ENCODE measurements at regions not wholly inside any gene's neighbourhood (a gene's known extent, or its start where the extent isn't known, plus 50 kb on each side); places are given as distances from the start of the nearest gene placed in this dataset.

- TF ChIP-seq POLR2A (IDR thresholded peaks at IDR 0.05): no peak
- TF ChIP-seq POLR2AphosphoS5 (IDR thresholded peaks at IDR 0.05; ENCODE audit: insufficient read depth in 1 of 2, low read depth in 1 of 2): no peak
- TF ChIP-seq, protein P1, sequence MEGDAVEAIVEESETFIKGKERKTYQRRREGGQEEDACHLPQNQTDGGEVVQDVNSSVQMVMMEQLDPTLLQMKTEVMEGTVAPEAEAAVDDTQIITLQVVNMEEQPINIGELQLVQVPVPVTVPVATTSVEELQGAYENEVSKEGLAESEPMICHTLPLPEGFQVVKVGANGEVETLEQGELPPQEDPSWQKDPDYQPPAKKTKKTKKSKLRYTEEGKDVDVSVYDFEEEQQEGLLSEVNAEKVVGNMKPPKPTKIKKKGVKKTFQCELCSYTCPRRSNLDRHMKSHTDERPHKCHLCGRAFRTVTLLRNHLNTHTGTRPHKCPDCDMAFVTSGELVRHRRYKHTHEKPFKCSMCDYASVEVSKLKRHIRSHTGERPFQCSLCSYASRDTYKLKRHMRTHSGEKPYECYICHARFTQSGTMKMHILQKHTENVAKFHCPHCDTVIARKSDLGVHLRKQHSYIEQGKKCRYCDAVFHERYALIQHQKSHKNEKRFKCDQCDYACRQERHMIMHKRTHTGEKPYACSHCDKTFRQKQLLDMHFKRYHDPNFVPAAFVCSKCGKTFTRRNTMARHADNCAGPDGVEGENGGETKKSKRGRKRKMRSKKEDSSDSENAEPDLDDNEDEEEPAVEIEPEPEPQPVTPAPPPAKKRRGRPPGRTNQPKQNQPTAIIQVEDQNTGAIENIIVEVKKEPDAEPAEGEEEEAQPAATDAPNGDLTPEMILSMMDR (IDR thresholded peaks at IDR 0.05): no peak
- Histone ChIP-seq H3K9me3 (no peaks in the 10 kb centered on the region), H3K4me3 (no peak overlapping the region), H3K27ac (no peak overlapping the region), H3K4me1 (no peaks in the 10 kb centered on the region), H3K36me3 (no peaks in the 10 kb centered on the region), H3K27me3 (no peaks in the 10 kb centered on the region)
- no peak for DNase-seq (ENCODE audit: extremely low spot score in 2 of 2)
- intact Hi-C loops (cut with DNase I): no loop called here
Measured at GRCh38 chr15:36234743-36235142, 344.7 kb upstream of the CDIN1 start.

DNA sequence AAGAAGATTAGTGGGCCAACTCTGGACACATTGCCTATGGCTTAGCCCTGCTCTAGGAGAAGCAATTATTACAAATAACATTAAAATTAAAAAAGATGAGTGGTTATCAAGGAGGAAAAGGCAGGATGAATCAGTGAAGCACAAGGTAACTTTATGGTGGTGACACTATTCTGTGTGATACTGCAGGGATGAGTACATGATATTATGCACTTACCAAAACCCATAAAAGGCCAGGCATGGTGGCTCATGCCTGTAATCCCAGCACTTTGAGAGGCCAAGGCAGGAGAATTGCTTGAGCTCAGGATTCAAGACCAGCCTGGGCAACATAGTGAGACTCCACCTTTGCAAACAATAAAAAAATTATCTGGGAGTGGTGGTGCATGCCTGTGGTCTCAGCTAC, 344.3 kb upstream of the CDIN1 start:
- TF ChIP-seq POLR2A (IDR thresholded peaks at IDR 0.05): no peak
- intact Hi-C loops (cut with DNase I): no loop called here
- Histone ChIP-seq H3K27ac (no peak overlapping the region), H3K36me3 (no peaks in the 10 kb centered on the region), H3K27me3 (no peaks in the 10 kb centered on the region), H3K9me3 (no peaks in the 10 kb centered on the region), H3K4me3 (no peak overlapping the region), H3K4me1 (no peaks in the 10 kb centered on the region)
- DNase-seq (ENCODE audit: extremely low spot score in 2 of 2): no peak

DNA sequence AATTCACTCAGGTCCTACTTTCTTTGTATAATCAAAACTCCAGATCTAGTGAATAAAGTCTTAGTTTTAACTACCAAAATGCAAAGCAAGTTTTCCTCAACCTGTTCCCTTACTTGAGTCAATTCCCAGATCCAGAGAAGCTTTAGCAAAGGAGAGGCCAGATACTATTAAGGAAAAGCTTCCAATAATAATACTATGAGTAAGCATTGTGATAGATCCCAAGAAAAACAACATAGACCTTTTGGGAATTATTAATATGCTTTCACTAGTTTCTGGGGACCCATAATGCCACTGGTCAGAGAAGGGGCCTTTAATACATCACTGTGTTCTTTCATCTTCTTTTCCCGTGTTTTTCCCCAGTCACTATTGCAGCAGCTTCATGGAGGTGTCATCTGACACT, 339.9 kb upstream of the CDIN1 start:
- DNase-seq (ENCODE audit: extremely low spot score in 2 of 2): no peak
- Histone ChIP-seq H3K27me3 (no peaks in the 10 kb centered on the region), H3K9me3 (no peaks in the 10 kb centered on the region), H3K36me3 (no peaks in the 10 kb centered on the region), H3K27ac (no peak overlapping the region), H3K4me3 (no peak overlapping the region), H3K4me1 (no peaks in the 10 kb centered on the region)
- TF ChIP-seq, protein P1 (IDR thresholded peaks at IDR 0.05): no peak
- TF ChIP-seq POLR2AphosphoS5 (IDR thresholded peaks at IDR 0.05; ENCODE audit: insufficient read depth in 1 of 2, low read depth in 1 of 2): no peak
- no peak for TF ChIP-seq POLR2A (IDR thresholded peaks at IDR 0.05)
- intact Hi-C loops (cut with DNase I): no loop called here

DNA sequence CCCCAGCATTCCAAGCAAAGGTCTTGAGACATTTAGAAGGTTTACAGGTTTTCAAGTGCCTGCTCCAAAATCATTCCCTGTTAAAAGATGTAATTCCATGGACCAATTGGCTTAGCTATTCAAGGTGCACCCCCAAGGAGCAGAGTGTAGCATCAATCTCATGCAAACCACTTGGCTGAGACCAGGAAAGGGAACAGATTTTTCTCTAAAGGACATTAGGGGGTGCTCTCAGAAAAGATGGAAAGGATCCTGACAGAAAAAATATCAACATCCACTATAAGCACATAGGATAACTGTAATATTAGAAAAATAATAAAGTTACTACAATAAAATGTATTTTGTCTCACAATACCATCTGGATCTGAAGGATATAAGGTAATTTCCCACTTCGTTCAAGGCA, 328.0 kb upstream of the CDIN1 start:
- Histone ChIP-seq H3K36me3 (no peaks in the 10 kb centered on the region), H3K27ac (no peak overlapping the region), H3K27me3 (no peaks in the 10 kb centered on the region), H3K4me1 (no peaks in the 10 kb centered on the region), H3K9me3 (no peaks in the 10 kb centered on the region), H3K4me3 (no peak overlapping the region)
- TF ChIP-seq, protein P1 (IDR thresholded peaks at IDR 0.05): no peak
- TF ChIP-seq POLR2A (IDR thresholded peaks at IDR 0.05) (no peak), POLR2AphosphoS5 (IDR thresholded peaks at IDR 0.05; ENCODE audit: insufficient read depth in 1 of 2, low read depth in 1 of 2) (no peak)
- no peak for DNase-seq (ENCODE audit: extremely low spot score in 2 of 2)
- intact Hi-C loops (cut with DNase I): no loop called here

GRCh38 chr15:36252146-36252711, 327.2 kb upstream of the CDIN1 start:
- Histone ChIP-seq H3K9me3 (no peaks in the 10 kb centered on the region), H3K4me1 (no peaks in the 10 kb centered on the region)
- intact Hi-C loops (cut with DNase I): no loop called here

More at GRCh38 chr15:36252146-36252711, 327.2 kb upstream of the CDIN1 start:
- no peaks in the 10 kb centered on the region for H3K27me3 ChIP-seq
- TF ChIP-seq, protein P1 (IDR thresholded peaks at IDR 0.05): no peak
- TF ChIP-seq POLR2AphosphoS5 (IDR thresholded peaks at IDR 0.05; ENCODE audit: insufficient read depth in 1 of 2, low read depth in 1 of 2) (no peak), POLR2A (IDR thresholded peaks at IDR 0.05) (no peak)
- DNase-seq (ENCODE audit: extremely low spot score in 2 of 2): no peak
- no peaks in the 10 kb centered on the region for H3K36me3 ChIP-seq
- H3K4me3 ChIP-seq: no peak overlapping the region
- H3K27ac ChIP-seq: no peak overlapping the region

All from vagina (tissue), 2 donors.